ENCODE measurements at regions not wholly inside any gene's neighbourhood (a gene's known extent, or its start where the extent isn't known, plus 50 kb on each side); places are given as distances from the start of the nearest gene placed in this dataset.

DNA sequence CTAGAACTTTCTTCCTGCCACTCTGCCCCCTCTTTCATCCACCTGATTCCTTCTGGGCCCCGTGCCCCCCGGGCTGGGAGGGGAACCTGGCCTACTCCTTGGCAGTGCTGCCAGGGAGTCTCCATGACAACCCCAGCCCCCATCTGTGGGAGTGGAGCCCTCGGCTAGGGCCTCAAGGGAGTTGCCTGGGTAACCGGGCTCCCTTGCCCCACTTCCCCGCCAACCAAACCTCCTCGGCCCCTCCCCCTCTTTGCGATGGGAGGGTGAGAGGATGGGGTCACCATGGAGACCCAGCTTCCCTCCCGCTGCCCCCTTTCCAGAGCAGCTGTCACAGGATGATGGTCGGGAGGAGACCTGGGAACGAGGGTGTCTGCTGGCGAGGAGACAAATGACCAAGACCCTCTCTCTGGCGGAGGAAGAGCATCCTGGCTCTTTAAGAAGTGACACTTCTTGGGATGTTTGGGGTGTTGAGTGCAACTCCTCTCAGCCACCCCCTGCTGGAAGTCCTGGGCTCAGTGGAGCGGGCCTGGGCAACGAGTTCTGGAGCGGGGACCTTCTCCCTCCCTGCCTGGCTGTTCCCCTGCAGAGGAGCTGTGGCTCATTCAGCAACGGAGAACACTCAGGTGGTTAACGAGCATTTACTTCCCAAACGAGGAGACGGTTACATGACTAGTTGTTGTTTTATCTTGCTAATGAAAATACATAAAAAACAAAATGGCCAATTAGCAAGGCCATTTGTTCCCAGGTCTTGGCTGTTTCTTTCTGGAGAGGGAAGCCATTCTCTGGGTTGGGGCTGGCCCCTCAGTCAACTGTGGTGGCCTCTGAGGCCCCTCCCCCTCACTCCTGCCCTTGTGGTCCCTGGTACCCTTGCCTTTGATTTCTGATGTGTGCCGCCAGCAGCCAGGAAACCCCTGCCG, 82.8 kb downstream of the UBIAD1 start:
- Mint-ChIP-seq H3K9me3 (peaks cover 6% of the 10 kb centered on the region), H3K4me3 (ENCODE audit: low read depth) (no peak overlapping the region), H3K27ac (no peak overlapping the region), H3K27me3 (ENCODE audit: low read depth) (peaks cover 4% of the 10 kb centered on the region), H3K4me1 (ENCODE audit: low read depth) (no peaks in the 10 kb centered on the region), H3K36me3 (ENCODE audit: low read depth) (no peaks in the 10 kb centered on the region)
- intact Hi-C loops (cut with micrococcal nuclease): no loop called here
- DNase-seq (ENCODE audit: low spot score): no peak

DNA sequence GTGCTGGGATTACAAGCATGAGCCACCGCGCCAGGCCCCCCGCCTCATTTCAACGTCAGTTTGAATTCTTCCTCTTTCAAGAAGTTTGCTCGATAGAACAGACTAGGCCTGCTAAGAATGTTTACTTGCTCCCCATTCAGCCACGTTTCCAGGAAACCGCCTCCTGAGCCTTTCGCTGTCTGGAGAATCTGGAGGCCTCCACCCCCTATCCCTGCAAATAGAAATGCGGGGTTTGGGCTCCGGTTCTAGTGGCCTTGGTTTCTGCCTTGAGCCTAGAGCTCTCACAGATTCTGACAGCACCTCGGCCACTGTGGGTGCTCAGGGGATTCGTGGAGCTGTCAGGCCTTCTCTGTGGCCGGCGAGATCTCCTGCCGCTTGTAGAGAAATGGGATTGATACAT, 84.3 kb downstream of the UBIAD1 start:
- no peak overlapping the region for H3K27ac Mint-ChIP-seq
- intact Hi-C loops (cut with micrococcal nuclease): no loop called here
- no peaks in the 10 kb centered on the region for H3K36me3 Mint-ChIP-seq (ENCODE audit: low read depth)
- no peak for DNase-seq (ENCODE audit: low spot score)
- H3K27me3 Mint-ChIP-seq (ENCODE audit: low read depth): peaks cover 4% of the 10 kb centered on the region
- no peaks in the 10 kb centered on the region for H3K9me3 Mint-ChIP-seq
- no peak overlapping the region for H3K4me3 Mint-ChIP-seq (ENCODE audit: low read depth)
- no peaks in the 10 kb centered on the region for H3K4me1 Mint-ChIP-seq (ENCODE audit: low read depth)

DNA sequence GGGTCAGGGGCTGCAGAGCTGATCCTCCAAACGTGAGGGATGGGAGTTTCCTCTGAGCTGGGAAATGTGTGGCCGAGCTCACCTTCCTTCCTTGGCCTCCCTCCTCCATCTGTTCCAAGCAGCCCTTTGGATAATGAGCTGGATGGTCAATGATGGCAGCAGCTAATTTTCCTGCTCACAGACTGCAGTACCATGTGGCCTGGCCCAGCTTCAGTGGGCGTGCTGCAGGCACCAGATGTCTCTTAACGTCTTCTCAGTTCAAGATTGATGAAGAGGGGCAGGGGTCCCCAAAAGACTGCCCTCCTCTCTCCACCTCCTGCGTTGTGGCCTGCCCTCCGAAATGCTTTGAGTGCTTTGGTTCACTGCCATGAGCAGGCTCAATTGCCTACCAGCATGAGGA, 86.0 kb downstream of the UBIAD1 start:
- peaks cover 4% of the 10 kb centered on the region for H3K27me3 Mint-ChIP-seq (ENCODE audit: low read depth)
- H3K36me3 Mint-ChIP-seq (ENCODE audit: low read depth): no peaks in the 10 kb centered on the region
- intact Hi-C loops (cut with micrococcal nuclease): no loop called here
- no peaks in the 10 kb centered on the region for H3K4me1 Mint-ChIP-seq (ENCODE audit: low read depth)
- no peaks in the 10 kb centered on the region for H3K9me3 Mint-ChIP-seq
- no peak overlapping the region for H3K4me3 Mint-ChIP-seq (ENCODE audit: low read depth)
- DNase-seq (ENCODE audit: low spot score): no peak
- no peak overlapping the region for H3K27ac Mint-ChIP-seq

DNA sequence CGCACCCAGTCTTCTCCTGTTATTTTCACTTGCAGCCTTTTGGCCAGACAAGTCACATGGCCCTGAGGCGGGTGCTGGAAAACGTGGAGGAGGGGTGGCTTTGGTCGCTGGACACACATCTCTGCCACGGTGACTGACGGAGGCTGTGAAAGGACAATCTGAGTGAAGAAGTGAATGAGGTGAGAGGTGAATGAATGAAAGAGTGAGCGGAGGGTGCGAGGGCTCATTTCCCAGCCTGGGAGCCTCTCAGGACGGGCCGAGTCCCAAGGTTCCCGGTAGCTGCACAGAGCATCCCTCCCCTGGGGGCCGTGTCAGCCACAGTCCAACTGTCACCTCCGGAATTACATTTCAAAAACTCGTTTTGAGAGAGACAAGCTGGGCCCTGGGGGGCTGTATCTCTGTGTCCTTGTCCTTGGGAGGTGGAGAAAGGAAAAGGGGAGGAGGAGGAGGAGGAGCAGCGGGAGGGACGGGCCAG, 89.6 kb downstream of the UBIAD1 start:
- Mint-ChIP-seq H3K36me3 (ENCODE audit: low read depth) (no peaks in the 10 kb centered on the region), H3K4me3 (ENCODE audit: low read depth) (no peak overlapping the region), H3K9me3 (no peaks in the 10 kb centered on the region), H3K4me1 (ENCODE audit: low read depth) (no peaks in the 10 kb centered on the region), H3K27me3 (ENCODE audit: low read depth) (no peaks in the 10 kb centered on the region), H3K27ac (no peak overlapping the region)
- intact Hi-C loops (cut with micrococcal nuclease): no loop called here
- DNase-seq (ENCODE audit: low spot score): no peak

DNA sequence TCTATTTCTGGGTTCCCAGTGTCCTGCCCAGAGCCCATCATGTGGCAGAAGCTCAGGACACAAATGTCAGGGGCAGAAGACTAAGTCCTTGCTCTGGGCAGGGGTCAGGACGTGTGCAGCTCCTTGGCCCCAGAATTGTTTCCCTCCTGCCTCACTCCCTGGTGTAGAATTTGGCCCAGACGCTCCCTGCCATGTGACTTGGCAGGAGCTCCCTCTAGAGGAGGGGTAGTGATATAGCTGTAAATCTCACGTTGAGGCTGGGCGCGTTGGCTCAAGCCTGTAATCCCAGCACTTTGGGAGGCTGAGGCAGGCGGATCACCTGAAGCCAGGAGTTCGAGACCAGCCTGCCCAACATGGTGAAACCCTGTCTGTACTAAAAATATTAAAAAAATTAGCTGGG, 91.2 kb downstream of the UBIAD1 start:
- no peaks in the 10 kb centered on the region for H3K36me3 Mint-ChIP-seq (ENCODE audit: low read depth)
- H3K27ac Mint-ChIP-seq: no peak overlapping the region
- no peaks in the 10 kb centered on the region for H3K9me3 Mint-ChIP-seq
- no peaks in the 10 kb centered on the region for H3K4me1 Mint-ChIP-seq (ENCODE audit: low read depth)
- H3K27me3 Mint-ChIP-seq (ENCODE audit: low read depth): no peaks in the 10 kb centered on the region
- peak; percentile 10 for DNase-seq (ENCODE audit: low spot score)
- intact Hi-C loops (cut with micrococcal nuclease): no loop called here
- H3K4me3 Mint-ChIP-seq (ENCODE audit: low read depth): no peak overlapping the region

DNA sequence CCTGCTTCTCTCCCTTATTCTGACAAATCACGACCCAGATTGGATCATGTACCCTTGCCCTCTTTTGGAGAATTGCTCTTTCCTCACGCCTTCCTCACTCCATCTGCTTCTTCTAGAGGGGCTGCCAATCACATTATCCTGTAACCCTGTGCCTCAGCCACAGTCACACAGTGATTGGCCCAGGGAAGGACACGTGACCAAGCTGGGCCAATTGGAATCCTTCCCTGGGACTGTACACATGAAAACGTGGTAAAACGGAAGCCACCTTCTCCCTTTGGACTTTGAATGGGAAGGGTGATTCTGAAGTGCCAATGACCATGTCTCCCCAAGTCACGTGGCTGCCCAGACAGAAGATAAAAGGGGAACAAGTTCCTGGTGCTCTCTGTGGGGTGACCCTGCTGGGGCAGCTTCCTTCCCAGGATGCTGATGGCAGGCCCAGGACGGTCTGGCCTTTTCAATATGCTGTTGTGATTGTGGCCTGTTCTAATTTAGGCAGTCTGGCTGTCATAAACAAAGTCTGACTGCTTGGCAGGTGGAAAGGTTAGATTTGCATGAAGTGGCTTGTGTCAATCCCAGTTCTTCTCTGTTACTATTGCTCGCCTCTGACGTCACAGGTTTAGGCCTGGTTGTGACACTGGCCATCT, 92.9 kb downstream of the UBIAD1 start:
- H3K27me3 Mint-ChIP-seq (ENCODE audit: low read depth): peaks cover 3% of the 10 kb centered on the region
- H3K36me3 Mint-ChIP-seq (ENCODE audit: low read depth): no peaks in the 10 kb centered on the region
- H3K9me3 Mint-ChIP-seq: no peaks in the 10 kb centered on the region
- H3K4me1 Mint-ChIP-seq (ENCODE audit: low read depth): no peaks in the 10 kb centered on the region
- intact Hi-C loops (cut with micrococcal nuclease): no loop called here
- no peak overlapping the region for H3K4me3 Mint-ChIP-seq (ENCODE audit: low read depth)
- DNase-seq (ENCODE audit: low spot score): no peak
- H3K27ac Mint-ChIP-seq: no peak overlapping the region

DNA sequence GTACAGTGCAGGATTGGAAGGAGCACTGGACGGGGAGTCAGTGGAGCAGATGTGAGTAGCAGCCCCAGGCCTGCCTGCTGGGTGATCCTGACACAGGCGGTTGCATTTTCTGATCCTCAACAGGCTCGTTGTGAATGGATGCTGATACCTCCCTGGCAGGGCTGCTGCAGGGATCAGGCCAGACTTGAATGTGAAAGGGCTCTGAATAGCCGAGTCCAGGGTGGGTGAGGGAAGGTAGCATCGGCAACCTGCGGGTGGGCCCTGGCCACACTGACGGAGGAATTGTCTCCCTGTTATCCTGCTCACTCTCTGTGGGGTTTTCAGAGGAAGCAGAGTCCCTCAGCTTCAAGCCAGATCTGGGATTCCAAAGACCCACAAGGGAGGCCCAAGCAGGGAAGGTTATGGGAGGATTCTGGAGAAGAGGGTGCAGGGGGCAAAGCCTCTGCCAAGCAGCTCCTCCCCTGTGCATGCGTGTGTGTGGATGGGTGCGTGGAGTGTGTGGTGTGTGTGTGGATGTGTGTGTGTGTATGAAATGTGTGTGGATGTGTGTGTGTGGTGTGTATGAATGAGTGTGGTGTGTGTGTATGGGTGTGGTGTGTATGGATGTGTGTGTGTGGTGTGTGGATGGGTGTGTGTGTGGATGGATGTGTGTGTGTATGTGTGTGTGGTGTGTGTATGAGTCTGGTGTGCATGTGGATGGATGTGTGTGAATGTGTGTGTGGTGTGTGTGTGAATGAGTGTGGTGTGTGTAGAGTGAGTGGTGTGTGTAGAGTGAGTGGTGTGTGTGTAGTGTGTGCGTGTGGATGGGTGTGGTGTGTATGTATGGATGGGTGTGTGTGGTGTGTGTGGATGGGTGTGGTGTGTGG, 100.3 kb downstream of the UBIAD1 start:
- no peak overlapping the region for H3K4me3 Mint-ChIP-seq (ENCODE audit: low read depth)

DNA sequence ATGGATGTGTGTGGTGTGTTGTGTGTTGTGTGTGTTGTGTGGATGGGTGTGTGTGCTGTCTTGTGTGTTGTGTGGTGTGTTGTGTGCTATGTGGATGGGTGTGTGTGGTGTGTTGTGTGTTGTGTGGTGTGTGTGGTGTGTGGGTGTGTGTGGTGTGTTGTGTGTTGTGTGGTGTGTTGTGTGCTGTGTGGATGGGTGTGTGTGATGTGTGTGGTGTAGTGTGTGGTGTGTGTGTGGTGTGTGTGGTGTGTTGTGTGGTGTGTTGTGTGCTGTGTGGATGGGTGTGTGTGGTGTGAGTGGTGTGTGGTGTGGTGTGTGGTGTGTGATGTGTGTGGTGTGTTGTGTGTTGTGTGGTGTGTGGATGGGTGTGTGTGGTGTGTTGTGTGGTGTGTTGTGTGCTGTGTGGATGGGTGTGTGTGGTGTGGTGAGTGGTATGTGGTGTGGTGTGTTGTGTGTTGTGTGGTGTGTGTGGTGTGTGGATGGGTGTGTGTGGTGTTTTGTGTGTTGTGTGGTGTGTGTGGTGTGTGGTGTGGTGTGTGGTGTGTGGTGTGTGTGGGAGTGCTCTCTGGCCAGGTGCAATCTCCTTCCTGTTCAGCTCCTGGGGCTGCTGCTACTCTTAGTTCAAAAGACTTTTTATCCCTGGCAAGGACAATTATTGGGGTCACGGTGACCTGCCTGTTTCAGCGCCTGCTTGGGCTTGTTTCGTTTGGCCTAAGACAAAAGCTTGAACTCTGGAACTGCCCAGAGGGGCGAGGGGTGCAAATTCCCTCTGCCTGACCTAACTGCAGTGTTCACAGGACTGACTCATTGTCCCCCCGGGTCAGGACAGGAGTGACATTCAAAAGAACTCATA, 101.1 kb downstream of the UBIAD1 start:
- no peak for DNase-seq (ENCODE audit: low spot score)
- Mint-ChIP-seq H3K4me1 (ENCODE audit: low read depth) (peaks cover 2% of the 10 kb centered on the region), H3K27ac (no peak overlapping the region), H3K27me3 (ENCODE audit: low read depth) (peaks cover 4% of the 10 kb centered on the region), H3K4me3 (ENCODE audit: low read depth) (no peak overlapping the region), H3K36me3 (ENCODE audit: low read depth) (no peaks in the 10 kb centered on the region), H3K9me3 (peaks cover 4% of the 10 kb centered on the region)
- intact Hi-C loops (cut with micrococcal nuclease): no loop called here

More for the DNA sequence above, 100.3 kb downstream of the UBIAD1 start:
- no peak for DNase-seq (ENCODE audit: low spot score)
- Mint-ChIP-seq H3K4me1 (ENCODE audit: low read depth) (peaks cover 2% of the 10 kb centered on the region), H3K27ac (no peak overlapping the region), H3K27me3 (ENCODE audit: low read depth) (peaks cover 3% of the 10 kb centered on the region), H3K9me3 (peaks cover 4% of the 10 kb centered on the region), H3K36me3 (ENCODE audit: low read depth) (no peaks in the 10 kb centered on the region)
- intact Hi-C loops (cut with micrococcal nuclease): no loop called here

DNA sequence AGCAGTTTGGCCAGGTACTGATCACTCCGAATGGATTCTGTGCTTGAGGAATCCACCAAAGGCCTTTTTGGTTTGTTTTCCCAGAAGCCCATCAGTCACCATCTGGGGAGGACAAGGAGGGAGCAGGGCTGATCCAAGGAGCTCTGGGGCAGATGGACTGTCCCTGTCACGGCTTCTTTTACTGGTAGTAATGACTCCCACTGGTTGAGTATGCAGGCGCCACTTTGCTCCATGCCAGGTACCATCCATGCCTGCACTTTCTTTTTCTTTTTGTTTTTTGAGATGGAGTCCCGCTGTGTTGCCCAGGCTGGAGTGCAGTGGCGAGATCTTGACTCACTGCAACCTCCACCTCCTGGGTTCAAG, 101.7 kb downstream of the UBIAD1 start:
- H3K4me3 Mint-ChIP-seq (ENCODE audit: low read depth): no peak overlapping the region
- DNase-seq (ENCODE audit: low spot score): no peak
- H3K27ac Mint-ChIP-seq: no peak overlapping the region
- peaks cover 2% of the 10 kb centered on the region for H3K4me1 Mint-ChIP-seq (ENCODE audit: low read depth)
- H3K27me3 Mint-ChIP-seq (ENCODE audit: low read depth): peaks cover 3% of the 10 kb centered on the region
- no peaks in the 10 kb centered on the region for H3K36me3 Mint-ChIP-seq (ENCODE audit: low read depth)
- peaks cover 4% of the 10 kb centered on the region for H3K9me3 Mint-ChIP-seq
- intact Hi-C loops (cut with micrococcal nuclease): no loop called here

DNA sequence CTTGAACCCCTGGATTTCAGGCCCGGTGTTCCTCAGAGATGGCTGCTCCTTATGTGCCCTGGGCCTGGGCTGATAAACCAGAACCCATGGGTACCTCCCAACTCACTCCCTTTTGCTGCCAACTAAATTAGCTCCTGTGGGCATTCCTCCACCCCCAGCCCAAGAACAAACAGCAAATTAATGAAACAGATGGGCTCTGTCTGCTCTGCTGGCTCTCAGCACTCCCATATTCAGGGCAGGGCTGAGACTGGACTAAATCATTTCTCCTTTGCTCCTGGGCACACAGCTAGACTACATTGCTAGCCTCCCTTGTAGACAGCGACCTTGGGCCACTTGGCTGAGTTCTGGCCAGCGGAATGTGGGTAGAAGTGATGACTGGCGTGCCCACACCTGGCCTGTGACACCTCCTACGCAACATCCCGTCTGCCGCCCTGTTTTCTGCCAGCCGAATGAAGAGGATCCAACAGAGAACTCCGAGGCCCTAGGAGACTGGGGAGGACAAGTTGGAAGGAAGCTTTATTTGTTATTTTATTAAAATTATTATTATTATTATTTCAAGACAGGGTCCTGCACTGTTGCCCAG, 101.9 kb upstream of the DISP3 start:
- intact Hi-C loops (cut with micrococcal nuclease): no loop called here
- no peaks in the 10 kb centered on the region for H3K36me3 Mint-ChIP-seq (ENCODE audit: low read depth)
- H3K27me3 Mint-ChIP-seq (ENCODE audit: low read depth): peaks cover 12% of the 10 kb centered on the region
- peaks cover 2% of the 10 kb centered on the region for H3K4me1 Mint-ChIP-seq (ENCODE audit: low read depth)
- H3K9me3 Mint-ChIP-seq: peaks cover 4% of the 10 kb centered on the region
- H3K4me3 Mint-ChIP-seq (ENCODE audit: low read depth): no peak overlapping the region
- no peak overlapping the region for H3K27ac Mint-ChIP-seq
- DNase-seq (ENCODE audit: low spot score): no peak

DNA sequence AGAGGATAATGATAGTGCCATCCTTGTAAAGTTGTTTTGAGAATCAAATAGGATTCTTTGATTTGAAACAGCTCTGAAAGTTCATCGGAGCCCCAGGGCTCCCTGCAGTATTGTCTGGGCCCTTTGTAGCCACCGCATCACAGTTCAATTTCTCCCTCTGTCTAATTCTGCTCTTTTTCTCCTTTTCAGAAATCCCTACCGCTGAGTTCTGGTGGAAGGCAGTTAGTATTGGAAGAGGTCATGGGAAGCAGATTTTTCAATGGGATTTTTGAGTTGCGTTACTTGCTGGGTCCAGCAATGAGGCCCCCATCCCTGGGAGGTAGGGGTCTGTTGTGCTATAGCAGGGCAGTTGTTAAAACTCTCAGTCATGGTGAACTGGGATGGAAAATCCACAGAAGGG, 101.0 kb upstream of the DISP3 start:
- Mint-ChIP-seq H3K36me3 (ENCODE audit: low read depth) (no peaks in the 10 kb centered on the region), H3K27ac (no peak overlapping the region), H3K9me3 (peaks cover 4% of the 10 kb centered on the region), H3K4me1 (ENCODE audit: low read depth) (peaks cover 6% of the 10 kb centered on the region), H3K27me3 (ENCODE audit: low read depth) (peaks cover 14% of the 10 kb centered on the region), H3K4me3 (ENCODE audit: low read depth) (no peak overlapping the region)
- no peak for DNase-seq (ENCODE audit: low spot score)
- intact Hi-C loops (cut with micrococcal nuclease): no loop called here

DNA sequence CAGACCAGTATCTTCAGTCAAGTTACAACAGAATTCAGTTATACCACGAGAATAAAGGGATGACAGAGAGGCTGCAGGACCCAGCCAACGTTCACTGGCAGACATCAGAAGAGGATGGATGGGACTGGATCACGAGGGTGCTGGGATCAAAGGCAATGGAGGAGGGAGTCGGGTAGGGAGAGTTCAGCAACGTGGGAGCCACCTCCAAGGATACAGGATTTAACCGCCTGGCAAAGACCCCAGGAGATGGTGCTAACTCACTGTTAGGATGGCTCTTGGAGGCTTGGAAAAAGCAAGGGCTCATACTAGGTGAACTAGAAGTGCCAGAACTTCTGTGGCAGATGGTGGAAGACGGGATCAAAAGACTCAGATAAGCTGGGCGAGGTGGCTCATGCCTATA, 99.1 kb upstream of the DISP3 start:
- no peaks in the 10 kb centered on the region for H3K36me3 Mint-ChIP-seq (ENCODE audit: low read depth)
- H3K9me3 Mint-ChIP-seq: no peaks in the 10 kb centered on the region
- no peak overlapping the region for H3K27ac Mint-ChIP-seq
- intact Hi-C loops (cut with micrococcal nuclease): no loop called here
- peaks cover 20% of the 10 kb centered on the region for H3K4me1 Mint-ChIP-seq (ENCODE audit: low read depth)
- no peak overlapping the region for H3K4me3 Mint-ChIP-seq (ENCODE audit: low read depth)
- H3K27me3 Mint-ChIP-seq (ENCODE audit: low read depth): peaks cover 18% of the 10 kb centered on the region
- no peak for DNase-seq (ENCODE audit: low spot score)

Measured in activated T-helper 2 cell treated with anti-CD3 and anti-CD28 coated beads, Interferon-gamma antibody, Interleukin-2, Interleukin-4, amounts not matched to agents 10 μg/mL and 5 μg/mL and 100 μg/mL, durations not matched to agents 14 hours and 24 hours and 36 hours (primary cell).